Common myeloid progenitor, CD34-positive (primary cell): ENCODE measurements at regions not wholly inside any gene's neighbourhood (a gene's known extent, or its start where the extent isn't known, plus 50 kb on each side); places are given as distances from the start of the nearest gene placed in this dataset.

Experiments used
- CTCF ChIA-PET: fragments of 350-600 bp; sonication (Branson Sonifier 250); formaldehyde crosslinking; loops from one replicate; lab custom pipeline; 2021; ENCODE audit warnings: antibody characterized with exemption; lab: Charles Lee
- POLR2A ChIA-PET: fragments of 350-600 bp; sonication (Branson Sonifier 250); formaldehyde crosslinking; loops from one replicate; lab custom pipeline; 2021; ENCODE audit warnings: antibody characterized with exemption; lab: Charles Lee
- DNase-seq, 3 donors: peaks; one replicate each; pipeline versions ENCODE4 v3.0.0 to v3.0.0-alpha.2; 2013
- H3K27ac ChIP-seq, 2 experiments: 1 replicate in 1 of 2; 2 replicates in 1 of 2; pipeline ENCODE4 v1.7.0; 2013; ENCODE audit warnings: inconsistent platforms in 2 of 2, low read length in 2 of 2, mild to moderate bottlenecking in 2 of 2, low read depth in 1 of 2, moderate library complexity in 1 of 2; ENCODE audit not compliant: severe bottlenecking in 2 of 2, insufficient read depth in 1 of 2, poor library complexity in 1 of 2
- H3K27me3 ChIP-seq, 5 experiments: replicated peaks in 2 of 5; 1 replicate in 3 of 5; 2 replicates in 2 of 5; pipeline versions ENCODE4 v1.6.1 to v1.7.0; 2013; ENCODE audit warnings: low read length in 4 of 5, mild to moderate bottlenecking in 2 of 5, moderate library complexity in 2 of 5, inconsistent platforms in 1 of 5; ENCODE audit not compliant: insufficient read depth in 5 of 5, control insufficient read depth in 4 of 5
- H3K36me3 ChIP-seq, 4 experiments: 1 replicate in 2 of 4; 2 replicates in 2 of 4; pipeline versions ENCODE4 v1.6.1 to v1.7.0; 2013; ENCODE audit warnings: low read length in 3 of 4, control low read depth in 1 of 4, mild to moderate bottlenecking in 1 of 4; ENCODE audit not compliant: control insufficient read depth in 4 of 4, insufficient read depth in 4 of 4
- H3K4me1 ChIP-seq, 4 experiments: 1 replicate in 3 of 4; 2 replicates in 1 of 4; pipeline versions ENCODE4 v1.6.1 to v1.7.1; 2013; ENCODE audit warnings: low read length in 3 of 4, mild to moderate bottlenecking in 3 of 4, control low read depth in 1 of 4, inconsistent platforms in 1 of 4, moderate library complexity in 1 of 4; ENCODE audit not compliant: control insufficient read depth in 4 of 4, insufficient read depth in 4 of 4; ENCODE audit errors: control extremely low read depth in 1 of 4
- H3K4me3 ChIP-seq, 7 experiments: 1 replicate in 4 of 7; 2 replicates in 3 of 7; pipeline versions ENCODE4 v1.5.1 to v1.7.0; 2013; ENCODE audit warnings: mild to moderate bottlenecking in 7 of 7, low read length in 6 of 7, moderate library complexity in 6 of 7, inconsistent platforms in 2 of 7, low read depth in 2 of 7, control low read depth in 1 of 7; ENCODE audit not compliant: insufficient read depth in 4 of 7, control insufficient read depth in 1 of 7; ENCODE audit errors: extremely low read depth in 1 of 7
- H3K9me3 ChIP-seq, 5 experiments: 1 replicate in 4 of 5; 2 replicates in 1 of 5; pipeline versions ENCODE4 v1.6.1 to v1.7.1; 2013; ENCODE audit warnings: low read length in 4 of 5, mild to moderate bottlenecking in 2 of 5, inconsistent platforms in 1 of 5, low read depth in 1 of 5, moderate library complexity in 1 of 5; ENCODE audit not compliant: control insufficient read depth in 4 of 5, insufficient read depth in 2 of 5; ENCODE audit errors: control extremely low read depth in 1 of 5
- WGBS: methylation state at CpG from one replicate; pipeline ENCODE4 v1.1.5; 2013; ENCODE audit not compliant: insufficient coverage; 5-methylcytosine and 5-hydroxymethylcytosine counted together

- ChIA-PET CTCF (interaction anchor here (2.4 kb wide), 1 partner anchor 22 kb away, joined by 7 read pairs; no protein-coding TSS in a partner anchor), POLR2A (no interaction called here)
- WGBS, result 100% methylated on average over 2 of the region's 4 CpGs
- Histone ChIP-seq H3K4me3 (no peak overlapping the region), H3K9me3 (no peaks in the 10 kb centered on the region), H3K36me3 (no peaks in the 10 kb centered on the region), H3K27ac (no peak overlapping the region), H3K27me3 (no peaks in the 10 kb centered on the region), H3K4me1 (peaks cover 0 to 15% (median 11%) of the 10 kb centered on the region in 4 experiments)
- no peak for DNase-seq
These were observed 110.3 kb upstream of the SMAD3 start for GRCh38 chr15:66955001-66955516.

DNA sequence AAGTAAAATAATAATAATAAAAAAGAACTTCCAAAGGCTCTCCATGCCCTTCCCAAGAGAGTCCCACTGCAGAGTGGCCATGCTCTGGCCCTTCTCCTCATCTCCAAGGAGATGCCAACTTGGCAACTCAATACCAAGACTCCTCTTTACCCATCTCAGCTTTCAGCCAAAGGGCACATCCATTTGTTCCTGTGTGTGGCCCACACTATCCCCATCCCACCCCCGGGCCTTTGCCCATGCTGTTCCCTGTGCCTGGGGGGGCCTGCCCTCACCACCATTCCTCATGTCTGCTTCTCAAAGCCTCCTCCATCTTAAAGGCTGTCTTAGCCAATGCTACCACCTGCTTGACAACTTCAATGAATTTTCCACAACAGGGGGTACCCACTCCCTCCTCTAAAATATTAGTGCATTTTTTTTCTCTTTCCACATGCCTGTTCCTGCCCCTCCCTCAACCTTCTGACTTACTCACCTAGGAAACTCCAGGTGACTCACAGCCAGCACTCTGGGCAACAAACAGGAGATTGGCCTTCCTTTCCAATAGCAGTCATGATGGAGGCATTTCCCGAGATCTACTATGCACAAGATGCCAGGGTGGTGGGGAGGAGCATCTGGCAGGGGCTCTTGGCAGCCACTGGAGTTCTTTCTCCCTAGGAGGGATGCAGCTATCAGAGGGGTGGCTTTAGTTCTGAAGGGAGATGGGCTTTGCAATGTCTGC lies 109.4 kb upstream of the SMAD3 start:
- POLR2A ChIA-PET, result no interaction called here
- Histone ChIP-seq H3K27ac (no peak overlapping the region), H3K9me3 (no peaks in the 10 kb centered on the region), H3K27me3 (no peaks in the 10 kb centered on the region), H3K4me3 (no peak overlapping the region), H3K4me1 (peaks cover 0 to 15% (median 11%) of the 10 kb centered on the region in 4 experiments), H3K36me3 (no peaks in the 10 kb centered on the region)
- CTCF ChIA-PET, result interaction anchor here (1.1 to 2.4 kb wide), 2 partner anchors 10 to 21 kb away, joined by 5 to 7 read pairs; no protein-coding TSS in a partner anchor
- DNase-seq, result no peak
- 96% methylated on average over 2 of the region's 2 CpGs for WGBS

- POLR2A ChIA-PET, result interaction anchor here (0.8 kb wide), 1 partner anchor 44 kb away, joined by 3 read pairs; no protein-coding TSS in a partner anchor
- H3K9me3 ChIP-seq, result no peaks in the 10 kb centered on the region
These were observed 108.6 kb upstream of the SMAD3 start for GRCh38 chr15:66956672-66957430.

DNA sequence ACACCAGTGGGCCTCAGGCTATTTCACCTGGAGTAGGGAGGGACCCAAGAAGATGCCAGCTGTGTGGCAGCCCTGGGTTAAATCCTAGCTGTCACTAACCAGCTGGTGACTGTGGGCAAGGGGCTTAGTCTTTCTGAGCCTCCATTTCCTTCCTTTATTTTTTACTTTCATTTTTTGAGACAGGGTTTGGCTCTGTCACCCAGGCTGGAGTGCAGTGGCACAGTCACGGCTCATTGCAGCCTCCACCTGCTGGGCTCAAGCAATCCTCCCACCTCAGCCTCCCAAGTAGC lies 108.0 kb upstream of the SMAD3 start:
- Histone ChIP-seq H3K9me3 (no peaks in the 10 kb centered on the region), H3K36me3 (no peaks in the 10 kb centered on the region), H3K4me1 (peaks cover 0 to 15% (median 9%) of the 10 kb centered on the region in 4 experiments), H3K27me3 (no peaks in the 10 kb centered on the region), H3K27ac (no peak overlapping the region), H3K4me3 (no peak overlapping the region)
- peak in 2 of 3 donors; percentile 62 to 70 for DNase-seq
- WGBS, result 29% methylated on average over 1 of the region's 1 CpG
- CTCF ChIA-PET, result interaction anchor here (1.0 to 1.3 kb wide), 2 partner anchors 11 to 15 kb away, joined by 3 read pairs; no protein-coding TSS in a partner anchor
- POLR2A ChIA-PET, result interaction anchor here (0.8 kb wide), 1 partner anchor 43 kb away, joined by 3 read pairs; no protein-coding TSS in a partner anchor

More at GRCh38 chr15:66956672-66957430, 108.6 kb upstream of the SMAD3 start:
- H3K4me3 ChIP-seq, result no peak overlapping the region
- H3K27ac ChIP-seq, result no peak overlapping the region
- CTCF ChIA-PET, result interaction anchor here (1.0 to 1.3 kb wide), 3 partner anchors 10 to 15 kb away, joined by 3 to 5 read pairs (median 3); no protein-coding TSS in a partner anchor
- 94% methylated on average over 9 of the region's 9 CpGs for WGBS
- H3K4me1 ChIP-seq, result peaks cover 0 to 15% (median 11%) of the 10 kb centered on the region in 4 experiments
- no peaks in the 10 kb centered on the region for H3K36me3 ChIP-seq
- H3K27me3 ChIP-seq, result no peaks in the 10 kb centered on the region
- no peak for DNase-seq

DNA sequence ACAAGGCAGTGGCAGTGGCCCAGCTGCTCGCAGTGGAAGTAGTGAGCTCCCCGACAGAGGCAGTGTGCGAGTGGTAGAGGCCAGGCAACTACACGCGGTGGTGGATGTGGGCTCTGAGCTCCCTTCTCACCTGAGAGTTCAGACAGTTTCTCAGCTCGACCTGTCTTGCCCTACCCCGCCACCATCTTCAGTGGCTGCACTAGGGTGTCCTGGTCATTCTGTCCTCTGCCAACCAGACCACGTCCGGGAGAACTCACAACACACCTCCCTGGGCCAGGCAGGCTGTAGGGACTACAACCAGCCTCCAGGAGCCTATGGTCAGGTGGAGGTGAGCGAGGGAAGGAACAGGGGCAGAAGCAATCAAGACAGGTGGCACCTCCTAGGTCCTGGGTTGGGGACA lies 106.3 kb upstream of the SMAD3 start:
- Histone ChIP-seq H3K4me1 (peaks cover 0 to 15% (median 9%) of the 10 kb centered on the region in 4 experiments), H3K36me3 (no peaks in the 10 kb centered on the region), H3K4me3 (no peak overlapping the region), H3K27ac (no peak overlapping the region), H3K27me3 (no peaks in the 10 kb centered on the region), H3K9me3 (no peaks in the 10 kb centered on the region)
- WGBS, result 98% methylated on average over 10 of the region's 10 CpGs
- POLR2A ChIA-PET, result no interaction called here
- CTCF ChIA-PET, result interaction anchor here (1.4 to 1.5 kb wide), 2 partner anchors 113 to 215 kb away, joined by 3 read pairs; no protein-coding TSS in a partner anchor
- no peak for DNase-seq

- no peak overlapping the region for H3K4me3 ChIP-seq
- no peak for DNase-seq
- no peaks in the 10 kb centered on the region for H3K36me3 ChIP-seq
- POLR2A ChIA-PET, result interaction anchor here (0.6 to 0.7 kb wide), 2 partner anchors 144 to 183 kb away, joined by 3 to 5 read pairs; no protein-coding TSS in a partner anchor
- WGBS, result 85% methylated on average over 3 of the region's 3 CpGs
- H3K27ac ChIP-seq, result no peak overlapping the region
- CTCF ChIA-PET, result interaction anchor here (1.0 kb wide), 1 partner anchor 14 kb away, joined by 4 read pairs; no protein-coding TSS in a partner anchor
- no peaks in the 10 kb centered on the region for H3K9me3 ChIP-seq
- H3K4me1 ChIP-seq, result peaks cover 0 to 15% (median 9%) of the 10 kb centered on the region in 4 experiments
- H3K27me3 ChIP-seq, result no peaks in the 10 kb centered on the region
These were observed 105.5 kb upstream of the SMAD3 start for GRCh38 chr15:66959875-66960274.
